Gastroesophageal sphincter (tissue), 3 donors: ENCODE measurements at regions not wholly inside any gene's neighbourhood (a gene's known extent, or its start where the extent isn't known, plus 50 kb on each side); places are given as distances from the start of the nearest gene placed in this dataset.

Experiments used
- CTCF ChIP-seq, 4 experiments: fragments of 200-600 bp in 2 of 4; fragments of 450-650 bp in 2 of 4; sonication (generic) in 1 of 4; IDR thresholded peaks; one replicate each; pipeline ENCODE4 v1.5.1; 2017 to 2019; ENCODE audit warnings: antibody characterized with exemption in 4 of 4, mild to moderate bottlenecking in 2 of 4, moderate library complexity in 2 of 4
- EP300 ChIP-seq: sonication (generic); formaldehyde crosslinking; IDR thresholded peaks from one replicate; pipeline ENCODE4 v1.6.1; 2017; ENCODE audit warnings: antibody characterized with exemption, mild to moderate bottlenecking
- POLR2A ChIP-seq, 2 donors: fragments of 450-650 bp; IDR thresholded peaks; one replicate each; pipeline ENCODE4 v1.6.1; 2017; ENCODE audit warnings: antibody characterized with exemption in 2 of 2, mild to moderate bottlenecking in 2 of 2, moderate library complexity in 1 of 2
- POLR2AphosphoS5 ChIP-seq: sonication (generic); formaldehyde crosslinking; IDR thresholded peaks from one replicate; pipeline ENCODE4 v1.6.1; 2017; ENCODE audit warnings: antibody characterized with exemption

- TF ChIP-seq CTCF (IDR thresholded peaks at IDR 0.05) (no peak), POLR2A (IDR thresholded peaks at IDR 0.05) (no peak), POLR2AphosphoS5 (no peak), EP300 (no peak)
These were observed 72.1 kb upstream of the PRKG2 start for GRCh38 chr4:81287101-81287500.
